Right renal pelvis (tissue), 4 donors: ENCODE measurements at regions not wholly inside any gene's neighbourhood (a gene's known extent, or its start where the extent isn't known, plus 50 kb on each side); places are given as distances from the start of the nearest gene placed in this dataset.
"Not testable (repeated sequence)": the region's sequence is repeated elsewhere in the genome, so short reads cannot be mapped to it uniquely, and the experiment has no call there.

Source experiments
- DNase-seq, 4 donors: peaks; one replicate each; pipeline ENCODE4 v3.0.0-alpha.2; 2013; ENCODE audit warnings: low read depth in 4 of 4, low spot score in 3 of 4, missing footprints in 1 of 4

- DNase-seq, result no peak
These were observed 120.1 kb upstream of the HDDC2 start for GRCh38 chr6:125421836-125422235.

- DNase-seq, result no peak
These were observed 121.3 kb upstream of the HDDC2 start for GRCh38 chr6:125423047-125423446.

- DNase-seq, result no peak
These were observed 130.2 kb upstream of the HDDC2 start for GRCh38 chr6:125431971-125432370.

- no peak for DNase-seq
These were observed 131.2 kb upstream of the HDDC2 start for GRCh38 chr6:125432963-125433362.

GRCh38 chr6:125434760-125435159 lies 133.0 kb upstream of the HDDC2 start:
- DNase-seq, result no peak

- DNase-seq, result no peak
These were observed 137.7 kb upstream of the HDDC2 start for GRCh38 chr6:125439512-125439911.

GRCh38 chr6:125444006-125444923 lies 142.5 kb upstream of the HDDC2 start:
- peak in 1 of 4 donors; percentile 20 for DNase-seq

- DNase-seq, result no peak
These were observed 143.3 kb upstream of the HDDC2 start for GRCh38 chr6:125445054-125445453.

GRCh38 chr6:125446011-125446410 lies 144.2 kb upstream of the HDDC2 start:
- no peak for DNase-seq

- DNase-seq, result no peak
These were observed 150.0 kb upstream of the HDDC2 start for GRCh38 chr6:125451750-125452149.

GRCh38 chr6:125453516-125453915 lies 151.7 kb upstream of the HDDC2 start:
- DNase-seq, result no peak

GRCh38 chr6:125454351-125454750 lies 152.6 kb upstream of the HDDC2 start:
- no peak for DNase-seq

- not testable (repeated sequence) for DNase-seq
These were observed 156.7 kb upstream of the HDDC2 start for GRCh38 chr6:125458493-125458892.

- DNase-seq, result not testable (repeated sequence)
These were observed 163.6 kb upstream of the HDDC2 start for GRCh38 chr6:125465332-125465731.

- DNase-seq, result no peak
These were observed 168.1 kb upstream of the HDDC2 start for GRCh38 chr6:125469915-125470314.

GRCh38 chr6:125471667-125472066 lies 169.9 kb upstream of the HDDC2 start:
- no peak for DNase-seq

GRCh38 chr6:125474061-125474460 lies 172.3 kb upstream of the HDDC2 start:
- no peak for DNase-seq

GRCh38 chr6:125477156-125477555 lies 175.4 kb upstream of the HDDC2 start:
- DNase-seq, result no peak

GRCh38 chr6:125477844-125478243 lies 176.1 kb upstream of the HDDC2 start:
- DNase-seq, result no peak

- no peak for DNase-seq
These were observed 178.4 kb upstream of the HDDC2 start for GRCh38 chr6:125480146-125480545.

- no peak for DNase-seq
These were observed 178.8 kb upstream of the HDDC2 start for GRCh38 chr6:125480571-125480970.

- DNase-seq, result no peak
These were observed 179.3 kb upstream of the HDDC2 start for GRCh38 chr6:125481056-125481455.
